ENCODE measurements at regions not wholly inside any gene's neighbourhood (a gene's known extent, or its start where the extent isn't known, plus 50 kb on each side); places are given as distances from the start of the nearest gene placed in this dataset.

GRCh38 chr6:94597487-94597886 is 979.8 kb upstream of the MANEA start:
- no peak for TF ChIP-seq CTCF (IDR thresholded peaks at IDR 0.05)
- no peak for TF ChIP-seq POLR2A (IDR thresholded peaks at IDR 0.05)
- TF ChIP-seq EP300 (IDR thresholded peaks at IDR 0.05) = no peak

All from ovary (tissue), 3 donors.